NCI-H446 treated with DMSO at 0.1 percent for 48 hours (cell line): ENCODE measurements at regions not wholly inside any gene's neighbourhood (a gene's known extent, or its start where the extent isn't known, plus 50 kb on each side); places are given as distances from the start of the nearest gene placed in this dataset.
A peak's percentile ranks its signal among the peaks of the same experiment; 100 is the strongest.
"Not testable (repeated sequence)": the region's sequence is repeated elsewhere in the genome, so short reads cannot be mapped to it uniquely, and the experiment has no call there.

Experiments used
- DNase-seq: peaks from one replicate; lab custom pipeline; 2025; lab: John Stamatoyannopoulos, UW

GRCh38 chr6:127406722-127407121 is 52.5 kb downstream of the KIAA0408 start:
- not testable (repeated sequence) for DNase-seq

DNA sequence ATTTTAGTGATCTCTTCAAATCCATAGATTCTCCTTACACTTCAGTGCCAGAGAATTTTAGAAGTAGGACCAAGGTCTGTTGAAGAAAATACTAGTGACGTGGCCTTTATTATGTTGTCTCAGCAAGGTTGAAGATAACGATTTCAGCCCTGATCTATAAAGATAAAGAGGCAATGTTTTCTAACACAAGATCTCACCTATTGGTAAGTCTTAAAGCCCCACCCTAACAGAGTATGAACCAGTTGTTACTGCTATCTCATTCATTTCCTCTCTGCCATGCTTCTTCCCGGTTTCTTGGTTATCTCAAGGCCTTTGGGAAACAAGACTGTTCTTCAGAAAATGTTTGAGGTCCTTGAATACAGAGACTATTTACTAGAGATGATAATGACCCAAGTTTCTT is 53.1 kb downstream of the KIAA0408 start:
- DNase-seq: no peak

DNA sequence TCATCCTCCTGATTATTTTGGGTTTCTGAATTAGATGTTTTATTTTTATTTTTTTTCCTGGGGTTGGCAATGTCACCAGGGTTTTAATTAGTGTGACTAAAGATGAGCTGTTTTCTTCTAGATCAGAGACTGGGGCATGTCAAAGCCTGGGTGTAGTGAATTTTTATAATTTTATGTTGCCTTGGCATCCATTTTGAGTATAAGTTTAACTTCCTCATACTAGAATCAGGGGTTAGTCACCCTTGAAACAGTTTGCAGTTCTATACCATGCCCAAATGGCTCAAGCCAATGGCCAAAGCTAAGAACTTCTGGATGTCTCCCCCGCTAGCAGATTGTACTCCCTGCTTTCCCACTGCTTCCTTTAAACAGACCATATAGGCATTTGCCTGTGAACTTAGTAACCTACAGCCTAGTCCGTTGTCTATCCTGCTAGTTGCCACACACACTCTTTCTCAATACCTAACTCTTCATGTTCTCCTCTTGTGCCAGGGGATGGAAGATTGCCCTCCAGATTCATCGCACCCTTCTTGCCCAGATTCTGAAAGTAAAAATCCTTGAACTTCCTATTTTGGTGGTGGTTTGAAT is 54.5 kb downstream of the KIAA0408 start:
- DNase-seq: no peak

- no peak for DNase-seq
Observed at GRCh38 chr6:127404133-127404532, 55.1 kb downstream of the KIAA0408 start.

- DNase-seq: no peak
Observed at GRCh38 chr6:127403636-127404035, 55.6 kb downstream of the KIAA0408 start.

- DNase-seq: no peak
Observed at GRCh38 chr6:127402890-127403617, 56.1 kb downstream of the KIAA0408 start.

DNA sequence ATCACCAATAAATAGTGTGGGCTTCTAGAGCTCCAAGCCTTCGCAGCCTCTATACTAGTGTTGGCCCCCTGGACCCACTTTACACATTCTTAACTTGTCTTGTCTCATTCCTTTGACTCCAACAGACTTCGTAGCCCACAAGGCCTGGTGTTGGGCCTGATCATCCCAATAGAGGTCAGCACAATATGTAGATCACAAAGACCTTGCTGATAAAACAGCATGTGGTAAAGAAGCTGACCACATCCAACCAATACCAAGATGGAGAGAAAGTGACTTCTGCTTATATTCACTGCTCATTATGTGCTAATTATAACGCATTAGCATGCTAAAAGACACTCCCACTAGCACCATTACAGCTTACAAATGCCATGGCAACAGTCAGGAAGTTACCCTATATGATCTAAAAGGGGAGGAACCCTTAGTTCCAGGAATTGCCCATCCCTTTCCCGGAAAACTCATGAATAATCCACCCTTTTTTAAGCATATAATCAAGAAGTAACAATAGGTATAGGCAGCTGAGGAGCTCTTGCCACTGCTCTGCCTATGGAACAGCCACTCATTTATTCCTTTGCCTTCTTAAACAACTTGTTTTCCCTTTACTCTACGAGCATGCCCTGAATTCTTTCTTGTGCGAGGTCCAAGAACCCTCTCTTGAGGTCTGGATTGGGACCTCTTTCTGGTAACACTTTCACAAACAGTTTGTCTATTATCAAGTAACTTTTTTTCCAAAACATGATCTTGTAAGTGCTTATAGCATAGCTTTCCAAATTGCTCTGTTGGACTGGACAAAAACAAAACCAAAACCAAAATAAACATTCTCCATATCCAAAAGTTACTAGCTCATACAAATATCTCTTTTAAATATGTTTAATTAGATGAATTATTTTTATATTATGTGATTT is 54.6 kb upstream of the ECHDC1 start:
- DNase-seq: no peak

GRCh38 chr6:127397171-127397597 is 53.8 kb upstream of the ECHDC1 start:
- peak; percentile 70 for DNase-seq
